ENCODE measurements at regions not wholly inside any gene's neighbourhood (a gene's known extent, or its start where the extent isn't known, plus 50 kb on each side); places are given as distances from the start of the nearest gene placed in this dataset.

- no peak for DNase-seq
Measured at GRCh38 chr21:26412885-26413284, 160.2 kb downstream of the CYYR1 start.

GRCh38 chr21:26409735-26410134, 163.4 kb downstream of the CYYR1 start:
- no peak for DNase-seq

GRCh38 chr21:26408511-26408910, 164.6 kb downstream of the CYYR1 start:
- DNase-seq: no peak

- no peak for DNase-seq
Measured at GRCh38 chr21:26406526-26406925, 166.6 kb downstream of the CYYR1 start.

GRCh38 chr21:26405735-26406361, 167.2 kb downstream of the CYYR1 start:
- no peak for DNase-seq

- no peak for DNase-seq
Measured at GRCh38 chr21:26405071-26405470, 168.0 kb downstream of the CYYR1 start.

- DNase-seq: no peak
Measured at GRCh38 chr21:26404288-26404687, 168.8 kb downstream of the CYYR1 start.

- DNase-seq: no peak
Measured at GRCh38 chr21:26403321-26403720, 169.8 kb downstream of the CYYR1 start.

- DNase-seq: no peak
Measured at GRCh38 chr21:26397545-26397944, 175.5 kb downstream of the CYYR1 start.

GRCh38 chr21:26394341-26394740, 178.7 kb downstream of the CYYR1 start:
- no peak for DNase-seq

GRCh38 chr21:26391166-26391565, 181.9 kb downstream of the CYYR1 start:
- DNase-seq: peak in 1 of 14 donors; percentile 76

- DNase-seq: peak in 1 of 14 donors; percentile 62
Measured at GRCh38 chr21:26389971-26390641, 183.0 kb downstream of the CYYR1 start.

GRCh38 chr21:26388731-26389231, 184.3 kb downstream of the CYYR1 start:
- DNase-seq: no peak

- DNase-seq: no peak
Measured at GRCh38 chr21:26385721-26386120, 187.4 kb downstream of the CYYR1 start.

GRCh38 chr21:26379561-26379960, 193.5 kb downstream of the CYYR1 start:
- DNase-seq: no peak

GRCh38 chr21:26377111-26377694, 195.9 kb downstream of the CYYR1 start:
- DNase-seq: no peak

- DNase-seq: no peak
Measured at GRCh38 chr21:26374817-26375216, 198.3 kb downstream of the CYYR1 start.

- DNase-seq: peak in 1 of 14 donors; percentile 10
Measured at GRCh38 chr21:26368591-26369320, 198.2 kb upstream of the APP start.

GRCh38 chr21:26366781-26367180, 196.2 kb upstream of the APP start:
- DNase-seq: no peak

- DNase-seq: no peak
Measured at GRCh38 chr21:26365849-26366248, 195.3 kb upstream of the APP start.

- DNase-seq: no peak
Measured at GRCh38 chr21:26351661-26352060, 181.1 kb upstream of the APP start.

- DNase-seq: no peak
Measured at GRCh38 chr21:26332867-26333266, 162.3 kb upstream of the APP start.
